NCI-H1417 treated with DMSO at 0.1 percent for 48 hours (cell line): ENCODE measurements at regions not wholly inside any gene's neighbourhood (a gene's known extent, or its start where the extent isn't known, plus 50 kb on each side); places are given as distances from the start of the nearest gene placed in this dataset.

ENCODE experiments used
- DNase-seq: peaks from one replicate; lab custom pipeline; 2025; lab: John Stamatoyannopoulos, UW

GRCh38 chr13:62305756-62306155, 890.1 kb upstream of the PCDH20 start:
- DNase-seq, result no peak

- no peak for DNase-seq
These were observed 886.7 kb upstream of the PCDH20 start for GRCh38 chr13:62302341-62302740.

GRCh38 chr13:62299988-62300387, 884.3 kb upstream of the PCDH20 start:
- DNase-seq, result no peak

- no peak for DNase-seq
These were observed 881.2 kb upstream of the PCDH20 start for GRCh38 chr13:62296812-62297211.

GRCh38 chr13:62294244-62294643, 878.6 kb upstream of the PCDH20 start:
- DNase-seq, result no peak

- no peak for DNase-seq
These were observed 877.2 kb upstream of the PCDH20 start for GRCh38 chr13:62292714-62293480.

- DNase-seq, result no peak
These were observed 874.9 kb upstream of the PCDH20 start for GRCh38 chr13:62290542-62290941.

- DNase-seq, result no peak
These were observed 872.1 kb upstream of the PCDH20 start for GRCh38 chr13:62287764-62288163.

GRCh38 chr13:62280590-62280989, 864.9 kb upstream of the PCDH20 start:
- DNase-seq, result no peak

GRCh38 chr13:62278271-62278670, 862.6 kb upstream of the PCDH20 start:
- DNase-seq, result no peak

- DNase-seq, result no peak
These were observed 836.1 kb upstream of the PCDH20 start for GRCh38 chr13:62251734-62252133.

GRCh38 chr13:62250501-62251201, 835.0 kb upstream of the PCDH20 start:
- DNase-seq, result no peak

- no peak for DNase-seq
These were observed 830.9 kb upstream of the PCDH20 start for GRCh38 chr13:62246581-62246980.

GRCh38 chr13:62243106-62243505, 827.5 kb upstream of the PCDH20 start:
- no peak for DNase-seq

- no peak for DNase-seq
These were observed 819.3 kb upstream of the PCDH20 start for GRCh38 chr13:62234780-62235440.

- DNase-seq, result no peak
These were observed 795.3 kb upstream of the PCDH20 start for GRCh38 chr13:62210951-62211350.

- DNase-seq, result peak; percentile 73
These were observed 793.9 kb upstream of the PCDH20 start for GRCh38 chr13:62209529-62209928.

GRCh38 chr13:62207388-62207787, 791.7 kb upstream of the PCDH20 start:
- DNase-seq, result no peak

GRCh38 chr13:62206165-62206564, 790.5 kb upstream of the PCDH20 start:
- DNase-seq, result no peak

GRCh38 chr13:62205273-62205672, 789.6 kb upstream of the PCDH20 start:
- no peak for DNase-seq

GRCh38 chr13:62194371-62194770, 778.7 kb upstream of the PCDH20 start:
- DNase-seq, result no peak

- DNase-seq, result no peak
These were observed 778.3 kb upstream of the PCDH20 start for GRCh38 chr13:62193919-62194318.

- no peak for DNase-seq
These were observed 770.1 kb upstream of the PCDH20 start for GRCh38 chr13:62185631-62186255.
